ENCODE measurements at regions not wholly inside any gene's neighbourhood (a gene's known extent, or its start where the extent isn't known, plus 50 kb on each side); places are given as distances from the start of the nearest gene placed in this dataset.

DNA sequence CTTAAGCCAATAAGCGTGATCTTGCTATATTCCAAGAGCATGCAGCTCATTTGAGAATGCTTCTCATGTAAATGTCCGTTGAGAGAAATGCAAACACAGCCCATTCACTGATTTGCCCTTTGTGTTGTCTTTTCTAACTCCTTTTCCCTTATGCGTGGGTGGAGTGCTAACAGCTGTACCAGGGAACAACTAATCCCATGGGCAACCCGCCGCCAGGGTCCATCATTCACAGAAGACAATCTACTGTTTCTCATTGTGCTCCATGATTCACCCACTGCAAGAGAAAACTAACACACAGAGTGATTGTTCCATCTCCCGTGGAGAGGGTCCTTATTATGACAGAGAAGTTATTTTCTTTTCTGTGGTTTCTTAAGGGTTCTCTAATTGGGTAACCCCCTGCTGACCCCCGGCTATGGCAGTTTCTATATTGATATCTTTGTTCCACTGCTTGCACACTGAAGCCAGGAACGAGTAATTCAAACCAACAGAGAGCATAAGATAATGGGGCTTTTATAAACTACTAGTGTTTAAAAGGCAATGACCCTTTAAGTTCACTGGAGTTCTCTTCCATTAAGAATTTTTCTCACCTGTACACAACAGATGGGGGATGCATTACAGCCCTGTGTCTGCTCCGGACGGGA, 298.7 kb downstream of the BAMBI start:
- no peaks in the 10 kb centered on the region for H3K27me3 ChIP-seq (ENCODE audit: insufficient read depth, low read depth, severe bottlenecking)
- TF ChIP-seq, protein P1, sequence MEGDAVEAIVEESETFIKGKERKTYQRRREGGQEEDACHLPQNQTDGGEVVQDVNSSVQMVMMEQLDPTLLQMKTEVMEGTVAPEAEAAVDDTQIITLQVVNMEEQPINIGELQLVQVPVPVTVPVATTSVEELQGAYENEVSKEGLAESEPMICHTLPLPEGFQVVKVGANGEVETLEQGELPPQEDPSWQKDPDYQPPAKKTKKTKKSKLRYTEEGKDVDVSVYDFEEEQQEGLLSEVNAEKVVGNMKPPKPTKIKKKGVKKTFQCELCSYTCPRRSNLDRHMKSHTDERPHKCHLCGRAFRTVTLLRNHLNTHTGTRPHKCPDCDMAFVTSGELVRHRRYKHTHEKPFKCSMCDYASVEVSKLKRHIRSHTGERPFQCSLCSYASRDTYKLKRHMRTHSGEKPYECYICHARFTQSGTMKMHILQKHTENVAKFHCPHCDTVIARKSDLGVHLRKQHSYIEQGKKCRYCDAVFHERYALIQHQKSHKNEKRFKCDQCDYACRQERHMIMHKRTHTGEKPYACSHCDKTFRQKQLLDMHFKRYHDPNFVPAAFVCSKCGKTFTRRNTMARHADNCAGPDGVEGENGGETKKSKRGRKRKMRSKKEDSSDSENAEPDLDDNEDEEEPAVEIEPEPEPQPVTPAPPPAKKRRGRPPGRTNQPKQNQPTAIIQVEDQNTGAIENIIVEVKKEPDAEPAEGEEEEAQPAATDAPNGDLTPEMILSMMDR (IDR thresholded peaks at IDR 0.05; ENCODE audit: low read depth, low read length) = no peak
- no peaks in the 10 kb centered on the region for H3K36me3 ChIP-seq
- no peak overlapping the region for H3K4me3 ChIP-seq (ENCODE audit: low read depth, low read length)
- no peak overlapping the region for H3K27ac ChIP-seq
- no peak for DNase-seq
- no peaks in the 10 kb centered on the region for H3K9me3 ChIP-seq (ENCODE audit: severe bottlenecking)

DNA sequence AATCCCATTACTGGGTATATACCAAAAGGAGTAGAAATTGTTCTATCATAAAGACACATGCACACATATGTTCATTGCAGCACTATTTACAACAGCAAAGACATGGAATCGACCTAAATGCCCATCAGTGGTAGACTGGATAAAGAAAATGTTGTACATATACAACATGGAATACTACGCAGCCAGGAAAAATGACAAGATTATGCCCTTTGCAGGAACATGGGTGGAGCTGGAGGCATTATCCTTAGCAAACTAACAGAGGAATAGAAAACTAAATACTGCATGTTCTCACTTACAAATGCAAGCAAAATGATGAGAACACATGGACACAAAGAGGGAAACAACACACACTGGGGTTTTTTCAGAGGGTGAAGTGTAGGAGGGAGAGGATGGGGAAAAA, 300.2 kb downstream of the BAMBI start:
- DNase-seq = no peak
- no peak overlapping the region for H3K4me3 ChIP-seq (ENCODE audit: low read depth, low read length)
- TF ChIP-seq, protein P1 (IDR thresholded peaks at IDR 0.05; ENCODE audit: low read depth, low read length) = no peak
- H3K36me3 ChIP-seq = no peaks in the 10 kb centered on the region
- H3K9me3 ChIP-seq (ENCODE audit: severe bottlenecking) = no peaks in the 10 kb centered on the region
- no peak overlapping the region for H3K27ac ChIP-seq
- H3K27me3 ChIP-seq (ENCODE audit: insufficient read depth, low read depth, severe bottlenecking) = no peaks in the 10 kb centered on the region

DNA sequence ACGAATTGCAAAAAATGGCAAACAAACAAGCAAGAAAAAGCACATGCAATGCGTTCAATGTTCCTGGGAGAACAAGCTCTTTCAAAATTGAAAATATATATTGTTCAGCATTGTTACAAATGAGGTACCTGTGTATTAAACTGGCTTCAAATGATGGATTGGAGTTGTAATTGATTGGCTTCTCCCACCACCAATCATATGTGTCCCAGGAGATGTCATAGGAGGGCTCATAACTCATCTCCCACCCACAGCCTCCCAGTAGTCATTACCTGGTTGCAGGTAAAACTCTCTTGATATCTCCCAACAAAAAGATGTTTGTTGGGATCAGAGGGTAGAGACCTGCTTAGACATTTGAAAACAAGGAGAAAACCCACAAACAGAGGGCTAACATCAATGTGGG, 302.9 kb downstream of the BAMBI start:
- Histone ChIP-seq H3K36me3 (no peaks in the 10 kb centered on the region), H3K9me3 (ENCODE audit: severe bottlenecking) (no peaks in the 10 kb centered on the region), H3K27me3 (ENCODE audit: insufficient read depth, low read depth, severe bottlenecking) (no peaks in the 10 kb centered on the region), H3K4me3 (ENCODE audit: low read depth, low read length) (no peak overlapping the region), H3K27ac (no peak overlapping the region)
- no peak for DNase-seq
- TF ChIP-seq, protein P1 (IDR thresholded peaks at IDR 0.05; ENCODE audit: low read depth, low read length) = no peak

DNA sequence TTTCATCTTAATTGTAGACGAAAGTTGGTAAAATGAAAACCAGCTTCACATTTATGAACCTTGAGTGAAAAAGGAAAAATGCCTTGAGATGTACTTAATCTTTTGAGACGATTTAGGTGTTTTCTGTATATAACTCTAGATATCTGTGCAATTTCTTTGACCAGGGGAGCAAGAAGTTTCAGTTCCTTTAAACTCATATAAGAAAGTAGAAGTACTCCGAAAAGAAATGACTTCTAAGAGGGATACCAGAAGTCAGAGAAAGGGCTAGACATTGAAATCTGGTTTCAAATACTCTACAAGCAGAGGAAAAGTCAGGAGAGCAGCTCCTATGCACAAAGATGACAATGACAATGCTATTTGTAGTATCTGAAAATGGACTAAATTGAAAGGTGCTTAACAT, 303.7 kb downstream of the BAMBI start:
- no peaks in the 10 kb centered on the region for H3K27me3 ChIP-seq (ENCODE audit: insufficient read depth, low read depth, severe bottlenecking)
- no peaks in the 10 kb centered on the region for H3K9me3 ChIP-seq (ENCODE audit: severe bottlenecking)
- TF ChIP-seq, protein P1 (IDR thresholded peaks at IDR 0.05; ENCODE audit: low read depth, low read length) = no peak
- no peaks in the 10 kb centered on the region for H3K36me3 ChIP-seq
- DNase-seq = no peak
- H3K27ac ChIP-seq = no peak overlapping the region
- H3K4me3 ChIP-seq (ENCODE audit: low read depth, low read length) = no peak overlapping the region

DNA sequence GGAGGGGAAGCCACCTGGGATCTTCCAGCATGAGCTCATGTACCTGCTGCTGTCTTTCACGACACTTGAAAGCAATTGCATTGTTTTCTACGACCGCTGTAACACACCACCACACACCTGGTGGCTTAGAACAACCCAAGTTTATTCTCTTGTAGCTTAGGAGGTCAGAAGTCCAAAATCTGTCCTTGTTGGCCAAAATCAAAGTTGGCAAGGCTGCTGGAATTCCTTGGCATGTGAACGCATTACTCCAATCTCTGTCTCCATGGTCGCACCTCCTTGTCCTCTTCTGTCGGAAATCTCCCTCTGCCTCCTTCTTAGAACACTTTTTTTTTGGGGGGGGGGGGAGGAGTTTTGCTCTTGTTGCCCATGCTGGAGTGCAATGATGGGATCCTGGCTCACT, 305.7 kb downstream of the BAMBI start:
- Histone ChIP-seq H3K4me3 (ENCODE audit: low read depth, low read length) (no peak overlapping the region), H3K36me3 (no peaks in the 10 kb centered on the region), H3K27me3 (ENCODE audit: insufficient read depth, low read depth, severe bottlenecking) (no peaks in the 10 kb centered on the region), H3K27ac (no peak overlapping the region), H3K9me3 (ENCODE audit: severe bottlenecking) (no peaks in the 10 kb centered on the region)
- TF ChIP-seq, protein P1 (IDR thresholded peaks at IDR 0.05; ENCODE audit: low read depth, low read length) = no peak
- no peak for DNase-seq

DNA sequence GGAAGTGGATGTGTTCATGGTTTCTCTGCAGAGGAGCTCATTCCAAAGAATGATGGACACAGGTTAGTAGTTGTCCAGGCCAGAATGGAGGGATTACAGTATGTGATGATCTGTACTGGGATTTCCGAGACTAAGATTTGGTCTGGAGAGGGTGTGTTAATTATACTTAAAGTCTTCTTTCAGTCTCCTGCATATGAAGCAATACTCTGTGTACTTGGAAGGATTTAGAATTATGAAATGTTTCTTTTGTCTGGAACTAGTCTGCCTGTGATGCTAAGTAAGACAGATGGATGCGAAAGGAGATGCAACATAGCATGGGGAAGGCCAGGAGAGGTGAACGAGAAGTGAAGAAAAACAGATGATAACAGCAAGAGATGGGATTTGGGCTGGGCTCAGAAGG, 305.1 kb upstream of the LYZL1 start:
- TF ChIP-seq, protein P1 (IDR thresholded peaks at IDR 0.05; ENCODE audit: low read depth, low read length) = no peak
- H3K9me3 ChIP-seq (ENCODE audit: severe bottlenecking) = no peaks in the 10 kb centered on the region
- no peaks in the 10 kb centered on the region for H3K36me3 ChIP-seq
- no peak overlapping the region for H3K27ac ChIP-seq
- no peaks in the 10 kb centered on the region for H3K27me3 ChIP-seq (ENCODE audit: insufficient read depth, low read depth, severe bottlenecking)
- no peak overlapping the region for H3K4me3 ChIP-seq (ENCODE audit: low read depth, low read length)
- DNase-seq = no peak

Measured in WERI-Rb-1 (cell line).